PFSK-1 (cell line): ENCODE measurements at regions not wholly inside any gene's neighbourhood (a gene's known extent, or its start where the extent isn't known, plus 50 kb on each side); places are given as distances from the start of the nearest gene placed in this dataset.

Source experiments
- POLR2AphosphoS5 ChIP-seq: IDR thresholded peaks from 2 replicates; pipeline ENCODE4 v1.6.1; 2012; ENCODE audit warnings: low read depth, mild to moderate bottlenecking, control low read depth, low read length, moderate library complexity
- REST ChIP-seq, 2 experiments: IDR thresholded peaks; 2 replicates each; pipeline versions ENCODE4 v1.6.1 to v1.8.0; 2011 to 2012; ENCODE audit warnings: low read depth in 2 of 2, low read length in 2 of 2, control low read depth in 1 of 2, inconsistent platforms in 1 of 2, mild to moderate bottlenecking in 1 of 2, moderate library complexity in 1 of 2; ENCODE audit not compliant: insufficient read depth in 1 of 2
- SIN3A ChIP-seq: IDR thresholded peaks from 2 replicates; pipeline ENCODE4 v1.6.1; 2012; ENCODE audit warnings: mild to moderate bottlenecking, low read length, moderate library complexity, borderline replicate concordance; ENCODE audit not compliant: insufficient read depth
- TAF1 ChIP-seq: IDR thresholded peaks from 2 replicates; pipeline ENCODE4 v1.6.1; 2012; ENCODE audit warnings: low read length, control low read depth, borderline replicate concordance; ENCODE audit not compliant: insufficient read depth

- TF ChIP-seq POLR2AphosphoS5 (no peak), REST (IDR thresholded peaks at IDR 0.05; ENCODE audit: insufficient read depth in 1 of 2, low read depth in 2 of 2, low read length in 2 of 2) (no peak), TAF1 (no peak), SIN3A (no peak)
Measured at GRCh38 chr9:89725271-89725670, 120.5 kb downstream of the GADD45G start.
